Renal cortex interstitium (tissue), 11 donors: ENCODE measurements at regions not wholly inside any gene's neighbourhood (a gene's known extent, or its start where the extent isn't known, plus 50 kb on each side); places are given as distances from the start of the nearest gene placed in this dataset.

Source experiments
- DNase-seq, 11 donors: peaks; one replicate each; pipeline ENCODE4 v3.0.0-alpha.2; 2013; ENCODE audit warnings: low read depth in 9 of 11, low spot score in 4 of 11; ENCODE audit errors: extremely low read depth in 1 of 11

DNA sequence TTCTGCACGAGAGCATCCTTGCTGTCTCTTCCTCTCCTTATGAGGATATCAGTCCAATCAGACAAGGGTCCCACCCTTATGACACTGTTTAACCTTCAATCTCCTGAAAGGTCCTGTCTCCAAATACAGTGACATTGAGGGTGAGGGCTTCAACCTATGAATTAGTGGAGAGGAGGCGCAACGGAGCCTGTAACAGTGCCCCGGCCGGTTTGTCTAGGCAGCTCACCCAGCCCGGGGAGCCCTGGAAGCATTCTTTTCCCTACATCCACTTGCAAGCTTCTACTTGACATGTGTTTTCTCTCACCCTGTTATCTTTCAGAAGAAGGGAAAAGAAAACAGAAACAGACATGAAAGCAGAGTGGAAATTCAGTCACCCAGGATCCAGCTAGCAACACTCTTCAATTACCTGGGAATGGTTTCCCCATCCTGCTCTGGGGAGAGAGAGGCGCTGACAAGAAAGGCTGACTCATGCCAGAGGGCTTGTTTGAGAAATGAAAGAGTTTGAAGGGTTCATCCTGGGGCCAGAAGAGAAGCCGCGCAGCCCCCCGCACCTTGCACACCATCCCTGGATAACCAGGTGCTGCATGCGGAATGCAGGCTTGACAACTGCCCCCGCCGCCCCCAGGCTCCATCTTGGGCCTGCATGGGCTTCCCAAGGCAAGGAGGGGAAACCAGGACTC, 394.9 kb downstream of the NPHP4 start:
- no peak for DNase-seq

DNA sequence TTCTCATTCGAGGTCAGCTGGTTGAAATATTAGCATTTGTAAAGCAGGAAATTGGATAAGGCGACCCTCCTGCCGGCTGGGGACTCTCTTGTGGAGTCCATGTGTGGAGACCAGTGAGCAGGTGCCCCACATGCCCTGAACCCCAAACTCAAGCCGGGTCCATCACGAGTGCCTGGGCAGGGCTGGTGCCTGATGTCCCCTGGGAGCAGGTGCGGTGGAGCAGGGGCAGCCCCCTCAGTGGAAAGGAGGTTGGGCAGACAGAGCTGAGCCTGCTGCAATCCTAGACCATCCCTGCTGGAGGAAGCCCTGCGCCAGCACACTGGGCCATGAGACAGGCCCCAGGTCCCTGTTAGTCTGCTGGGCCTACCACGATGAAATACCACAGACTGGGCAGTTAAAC, 395.6 kb downstream of the NPHP4 start:
- DNase-seq = no peak

DNA sequence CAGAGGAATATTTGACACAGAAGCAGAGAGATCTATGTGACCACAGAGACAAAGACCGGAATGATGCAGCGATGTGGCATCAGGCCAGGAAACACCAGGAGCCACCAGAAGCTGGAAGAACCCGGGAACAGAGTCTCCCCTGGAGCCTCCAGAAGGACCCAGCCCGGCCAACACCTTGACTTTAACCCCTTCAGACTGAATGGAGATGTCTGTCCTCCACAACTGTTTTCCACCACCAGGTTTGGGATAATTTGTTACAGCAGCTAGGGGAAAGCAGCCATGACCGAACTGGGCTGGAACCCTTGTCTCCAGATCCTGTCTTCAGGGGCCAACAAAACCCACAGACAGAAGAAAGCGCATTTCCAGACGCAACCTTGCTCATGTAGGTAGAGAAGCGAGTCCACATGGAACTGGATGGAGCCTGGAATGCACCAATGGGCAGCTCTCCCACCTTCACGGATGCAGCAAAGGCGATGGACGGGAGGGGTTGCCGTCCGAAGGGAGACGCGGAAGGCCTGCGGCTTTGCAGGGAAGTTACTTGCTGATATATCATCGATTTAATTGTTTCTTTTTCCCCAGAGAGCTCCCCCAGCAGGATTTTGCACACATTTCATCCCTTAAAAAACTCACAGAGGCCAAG, 396.6 kb downstream of the NPHP4 start:
- no peak for DNase-seq

- DNase-seq = no peak
These were observed 397.9 kb downstream of the NPHP4 start for GRCh38 chr1:5594056-5594956.

GRCh38 chr1:5590717-5591116, 401.5 kb downstream of the NPHP4 start:
- no peak for DNase-seq

- no peak for DNase-seq
These were observed 405.6 kb downstream of the NPHP4 start for GRCh38 chr1:5586629-5587028.

GRCh38 chr1:5585256-5585655, 407.0 kb downstream of the NPHP4 start:
- no peak for DNase-seq

GRCh38 chr1:5580926-5581325, 411.3 kb downstream of the NPHP4 start:
- no peak for DNase-seq

DNA sequence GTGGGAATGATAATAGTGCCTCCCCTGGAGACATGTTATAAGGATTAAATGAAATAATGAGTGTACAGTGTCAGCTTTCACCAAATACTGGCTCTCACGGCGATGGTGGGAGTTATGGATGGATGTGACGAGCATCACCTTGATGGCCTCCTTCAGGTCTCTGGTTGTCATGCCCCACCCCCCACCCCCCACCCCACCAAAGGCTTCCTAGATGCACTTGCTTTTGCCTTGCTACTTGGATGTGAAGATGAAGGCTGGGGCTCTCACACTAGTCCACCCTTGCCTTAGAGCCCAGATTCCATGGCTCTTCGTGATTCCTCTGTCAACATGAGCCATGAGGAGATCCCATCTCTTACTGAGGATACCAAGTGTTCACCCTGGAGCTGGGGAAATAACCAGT, 412.3 kb downstream of the NPHP4 start:
- no peak for DNase-seq

GRCh38 chr1:5578690-5579089, 413.5 kb downstream of the NPHP4 start:
- DNase-seq = no peak

DNA sequence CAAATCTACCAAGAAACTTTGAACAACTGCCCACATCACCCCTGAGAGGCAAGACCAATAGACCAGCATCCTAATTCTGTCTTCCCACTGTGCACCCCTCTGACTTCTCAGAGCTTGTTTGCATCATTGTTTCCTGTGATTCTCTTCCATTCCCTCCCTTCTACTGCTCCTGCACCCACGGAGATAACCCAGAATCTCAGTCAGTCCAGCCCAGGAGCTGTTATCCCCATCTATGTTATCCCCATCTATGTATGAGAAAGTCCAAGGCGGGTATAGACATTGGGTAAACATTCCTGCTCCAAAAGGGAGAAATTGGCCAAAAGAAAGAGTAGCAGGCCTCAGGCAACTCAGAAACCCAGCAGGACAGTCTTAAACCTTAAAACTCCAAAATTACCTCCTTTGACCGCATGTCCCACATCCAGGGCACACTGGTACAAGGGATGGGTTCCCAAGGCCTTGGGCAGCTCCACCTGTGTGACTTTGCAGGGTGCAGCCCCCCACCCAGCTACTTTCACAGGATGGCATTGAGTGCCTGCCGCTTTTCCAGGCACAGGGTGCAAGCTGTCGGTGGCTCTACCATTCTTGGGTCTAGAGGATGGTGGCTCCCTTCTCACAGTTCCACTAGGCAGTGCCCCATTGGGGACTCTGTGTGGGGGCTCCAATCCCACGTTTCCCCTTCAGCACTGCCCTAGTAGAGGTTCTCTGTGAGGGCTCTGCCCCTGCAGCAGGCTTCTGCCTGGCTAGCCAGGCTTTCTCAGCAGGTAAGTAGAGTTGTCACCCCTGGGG, 414.8 kb downstream of the NPHP4 start:
- DNase-seq = no peak

- DNase-seq = no peak
These were observed 415.6 kb downstream of the NPHP4 start for GRCh38 chr1:5576673-5577065.

DNA sequence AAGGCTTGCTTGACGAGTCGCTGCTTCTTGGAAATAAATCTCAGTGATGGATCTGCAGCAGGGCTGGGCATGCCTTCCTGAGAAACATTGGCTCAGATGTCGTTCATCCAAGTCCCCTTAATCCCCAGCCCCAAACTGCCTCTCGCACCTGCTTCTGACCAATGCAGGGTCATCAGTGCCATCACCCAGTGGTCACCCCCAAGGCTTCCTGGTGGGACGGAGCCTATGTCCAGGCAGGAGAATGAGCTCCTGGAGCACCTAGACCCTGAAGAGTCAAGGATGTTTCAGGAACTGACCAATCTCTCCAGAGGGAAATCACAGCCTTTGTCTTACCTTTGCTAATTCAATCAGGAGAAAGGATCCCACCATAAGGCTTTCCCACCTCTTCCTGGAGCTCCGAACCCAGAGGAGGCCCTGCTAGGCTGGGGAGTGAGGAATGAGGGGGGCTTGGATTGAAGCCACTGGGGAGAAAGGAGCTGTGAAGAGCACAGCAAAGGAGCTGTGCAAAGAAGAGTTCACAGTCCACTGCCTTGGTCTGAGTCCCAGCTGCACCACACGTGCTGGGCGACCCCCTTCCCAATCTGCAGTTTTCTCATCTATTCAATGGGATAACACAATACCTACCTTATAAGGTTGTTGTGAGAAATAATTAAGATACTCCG, 416.1 kb downstream of the NPHP4 start:
- no peak for DNase-seq

- DNase-seq = no peak
These were observed 416.8 kb downstream of the NPHP4 start for GRCh38 chr1:5575396-5575940.

- no peak for DNase-seq
These were observed 417.6 kb downstream of the NPHP4 start for GRCh38 chr1:5574641-5575040.

DNA sequence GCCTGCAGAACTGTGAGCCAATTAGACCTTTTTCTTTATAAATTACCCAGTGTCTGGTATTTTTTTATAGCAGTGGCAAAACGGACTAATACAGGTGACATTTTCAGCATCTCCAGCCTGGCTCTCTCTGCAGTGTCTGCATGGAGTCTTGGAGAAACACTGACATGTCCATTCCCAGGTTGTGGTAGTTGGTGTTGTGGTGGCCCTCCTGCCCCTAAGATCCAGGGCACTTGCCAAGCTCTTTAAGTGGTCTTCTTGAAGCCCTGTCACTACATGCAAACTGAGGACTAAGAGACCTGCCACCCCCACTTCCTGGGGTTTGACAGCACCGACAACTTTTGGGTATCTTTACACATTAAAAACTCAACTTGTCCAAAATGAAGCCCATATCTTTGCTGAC, 419.4 kb downstream of the NPHP4 start:
- no peak for DNase-seq

DNA sequence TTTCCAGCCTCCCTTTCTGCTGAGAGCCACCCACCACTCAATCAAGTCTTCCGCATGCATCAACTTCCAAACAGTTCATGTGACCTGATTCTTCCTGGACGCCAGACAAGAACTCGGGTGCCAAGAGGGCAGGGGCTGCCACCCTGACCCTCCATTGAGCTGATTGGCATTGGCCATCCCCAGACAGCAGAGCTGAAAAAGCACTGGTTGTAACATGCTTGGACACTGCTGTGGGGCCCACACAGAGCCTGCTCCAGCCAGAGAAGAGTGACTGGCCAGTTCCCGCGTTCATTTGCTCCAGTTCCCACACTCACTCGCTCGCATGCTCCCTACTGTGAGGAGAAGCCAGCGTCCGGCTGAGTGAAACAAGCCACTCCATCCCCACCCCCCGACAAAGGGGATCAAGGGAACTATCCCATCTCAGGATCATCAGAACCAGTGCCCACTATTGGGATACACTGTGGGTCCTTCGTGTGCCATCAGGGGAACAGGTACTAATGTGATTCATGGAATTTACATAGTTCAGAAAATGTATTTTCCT, 420.3 kb downstream of the NPHP4 start:
- DNase-seq = no peak

GRCh38 chr1:5571438-5571837, 420.8 kb downstream of the NPHP4 start:
- no peak for DNase-seq
